ENCODE measurements at regions not wholly inside any gene's neighbourhood (a gene's known extent, or its start where the extent isn't known, plus 50 kb on each side); places are given as distances from the start of the nearest gene placed in this dataset.

- 42% methylated on average over 2 of the region's 2 CpGs for WGBS (ENCODE audit: low lambda C conversion rate)
- ChIA-PET CTCF (ENCODE audit: low intra/inter-chr PET ratio, low total read pairs) (no interaction called here), POLR2A (no interaction called here)
- no peak overlapping the region for H3K9ac ChIP-seq (ENCODE audit: insufficient read depth, low read depth, low read length)
- H3K36me3 ChIP-seq (replicated peaks in 1 of 2; ENCODE audit: control insufficient read depth in 1 of 2, insufficient read depth in 2 of 2, low read length in 2 of 2), result no peaks in the 10 kb centered on the region
- 0 out of 5 replicates have a peak, but pooled peaks cover 0 to 6% of the 10 kb centered on the region in 2 experiments for H3K27me3 ChIP-seq (ENCODE audit: control insufficient read depth in 1 of 2, insufficient read depth in 2 of 2, low read length in 2 of 2)
- no peak overlapping the region for H3K4me2 ChIP-seq (ENCODE audit: low read depth, low read length)
- H3K4me1 ChIP-seq (ENCODE audit: insufficient read depth, low read length), result no peaks in the 10 kb centered on the region
- no peak overlapping the region for H3K27ac ChIP-seq (ENCODE audit: extremely low read length, insufficient read depth, low read length)
- no TSS peak for BruUV-seq (replicated peaks)
- no peak for DNase-seq (ENCODE audit: low spot score)
- ATAC-seq, result no peak
- in situ Hi-C loops (cut with HindIII; ENCODE audit: extremely low pct_ligation_motif_present, low pct_unique_long_range_greater_than_20kb), result no loop called here
- H2AFZ ChIP-seq (ENCODE audit: low read length), result no peak overlapping the region
- no peak for FAIRE-seq
- H4K20me1 ChIP-seq (ENCODE audit: insufficient read depth, low read length), result no peaks in the 10 kb centered on the region
- intact Hi-C loops (cut with micrococcal nuclease; ENCODE audit: unreplicated experiment), result no loop called here
- peaks cover 7% of the 10 kb centered on the region; the same call in 1 of the 2 replicates for H3K9me3 ChIP-seq (ENCODE audit: low read length)
- H3K4me3 ChIP-seq (replicated peaks in 1 of 3; ENCODE audit: insufficient read depth in 1 of 3, low read depth in 2 of 3, low read length in 3 of 3), result no peak overlapping the region
- H3K79me2 ChIP-seq (ENCODE audit: insufficient read depth, low read length), result no peaks in the 10 kb centered on the region
- TF ChIP-seq ASH2L (IDR thresholded peaks at IDR 0.05; ENCODE audit: insufficient read length, low read depth, low read length) (no peak), NR2C2 (CRISPR knock-in tag; IDR thresholded peaks at IDR 0.05; ENCODE audit: borderline replicate concordance) (no peak), MTF2 (CRISPR knock-in tag; IDR thresholded peaks at IDR 0.05; ENCODE audit: borderline replicate concordance) (no peak), CHD2 (IDR thresholded peaks at IDR 0.05; ENCODE audit: low read depth, low read length) (no peak), FUBP1 (CRISPR knock-in tag; IDR thresholded peaks at IDR 0.05; ENCODE audit: borderline replicate concordance) (no peak), RBAK (CRISPR knock-in tag; IDR thresholded peaks at IDR 0.05) (no peak), ZNF281 (CRISPR knock-in tag; IDR thresholded peaks at IDR 0.05; ENCODE audit: borderline replicate concordance) (no peak), ZBTB33 (CRISPR knock-in tag; IDR thresholded peaks at IDR 0.05) (no peak), SNAPC2 (CRISPR knock-in tag; IDR thresholded peaks at IDR 0.05) (no peak), HDAC1 (CRISPR knock-in tag; IDR thresholded peaks at IDR 0.05) (no peak), TAF15 (IDR thresholded peaks at IDR 0.05; ENCODE audit: low read depth, low read length, poor library complexity, severe bottlenecking) (no peak), ZXDC (CRISPR knock-in tag; IDR thresholded peaks at IDR 0.05) (no peak), ZNF572 (CRISPR knock-in tag; IDR thresholded peaks at IDR 0.05) (no peak)
- TF ChIP-seq, protein P1, sequence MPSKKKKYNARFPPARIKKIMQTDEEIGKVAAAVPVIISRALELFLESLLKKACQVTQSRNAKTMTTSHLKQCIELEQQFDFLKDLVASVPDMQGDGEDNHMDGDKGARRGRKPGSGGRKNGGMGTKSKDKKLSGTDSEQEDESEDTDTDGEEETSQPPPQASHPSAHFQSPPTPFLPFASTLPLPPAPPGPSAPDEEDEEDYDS (CRISPR knock-in tag; IDR thresholded peaks at IDR 0.05), result no peak
- TF ChIP-seq, protein P2, sequence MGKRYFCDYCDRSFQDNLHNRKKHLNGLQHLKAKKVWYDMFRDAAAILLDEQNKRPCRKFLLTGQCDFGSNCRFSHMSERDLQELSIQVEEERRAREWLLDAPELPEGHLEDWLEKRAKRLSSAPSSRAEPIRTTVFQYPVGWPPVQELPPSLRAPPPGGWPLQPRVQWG (CRISPR knock-in tag; IDR thresholded peaks at IDR 0.05; ENCODE audit: borderline replicate concordance, low read depth), result no peak
These were observed 270.9 kb downstream of the TTC32 start for GRCh38 chr2:19630921-19631320.

Measured in HepG2 (cell line).